Neural progenitor cell (in vitro differentiated cells): ENCODE measurements at regions not wholly inside any gene's neighbourhood (a gene's known extent, or its start where the extent isn't known, plus 50 kb on each side); places are given as distances from the start of the nearest gene placed in this dataset.

ENCODE experiments used
- DNase-seq: peaks from one replicate; pipeline ENCODE4 v3.0.0-alpha.2; 2016; ENCODE audit warnings: low spot score
- H2AFZ ChIP-seq: fragments of 200-600 bp; sonication (generic); replicated peaks from 2 replicates; pipeline ENCODE4 v1.6.1; 2016; ENCODE audit warnings: antibody characterized with exemption
- H3F3A ChIP-seq: fragments of 200-600 bp; sonication (generic); 2 replicates; pipeline ENCODE4 v1.6.1; 2016; ENCODE audit warnings: antibody characterized with exemption, low read depth
- H3K27ac ChIP-seq: fragments of 200-600 bp; sonication (generic); 2 replicates; pipeline ENCODE4 v1.5.1; 2016; ENCODE audit warnings: mild to moderate bottlenecking
- H3K27me3 ChIP-seq: fragments of 200-600 bp; sonication (generic); 2 replicates; pipeline ENCODE4 v1.6.1; 2016; ENCODE audit warnings: mild to moderate bottlenecking, moderate library complexity
- H3K36me3 ChIP-seq: fragments of 200-600 bp; sonication (generic); 2 replicates; pipeline ENCODE4 v1.5.1; 2016
- H3K4me1 ChIP-seq: fragments of 200-600 bp; sonication (generic); 2 replicates; pipeline ENCODE4 v1.6.1; 2016; ENCODE audit warnings: mixed run types
- H3K4me2 ChIP-seq: fragments of 200-600 bp; sonication (generic); 2 replicates; pipeline ENCODE4 v1.6.1; 2016
- H3K4me3 ChIP-seq: fragments of 200-600 bp; sonication (generic); 2 replicates; pipeline ENCODE4 v1.5.1; 2016
- H3K79me2 ChIP-seq: fragments of 200-600 bp; sonication (generic); 2 replicates; pipeline ENCODE4 v1.6.1; 2016; ENCODE audit warnings: low read depth
- H3K9ac ChIP-seq: fragments of 200-600 bp; sonication (generic); 2 replicates; pipeline ENCODE4 v1.6.1; 2016
- H3K9me3 ChIP-seq: fragments of 200-600 bp; sonication (generic); 2 replicates; pipeline ENCODE4 v1.5.1; 2016; ENCODE audit warnings: low read depth
- H4K20me1 ChIP-seq: fragments of 200-600 bp; sonication (generic); 2 replicates; pipeline ENCODE4 v1.6.1; 2016; ENCODE audit warnings: low read depth
- H3K27ac Mint-ChIP-seq: 3 replicates; pipeline ENCODE4 v1.8.0; 2021; ENCODE audit warnings: mixed read lengths
- H3K27me3 Mint-ChIP-seq: 2 replicates; pipeline ENCODE4 v1.8.0; 2022; ENCODE audit warnings: low read depth, mild to moderate bottlenecking, inconsistent platforms, moderate library complexity, mixed read lengths; ENCODE audit not compliant: insufficient read depth
- H3K36me3 Mint-ChIP-seq: 3 replicates; pipeline ENCODE4 v1.8.0; 2021; ENCODE audit warnings: mixed read lengths
- H3K4me1 Mint-ChIP-seq: 3 replicates; pipeline ENCODE4 v1.8.0; 2021; ENCODE audit warnings: mixed read lengths
- H3K4me3 Mint-ChIP-seq: 3 replicates; pipeline ENCODE4 v1.8.0; 2021; ENCODE audit warnings: mild to moderate bottlenecking, moderate library complexity, mixed read lengths
- H3K9me3 Mint-ChIP-seq: 3 replicates; pipeline ENCODE4 v1.8.0; 2020; ENCODE audit warnings: mixed read lengths
- EZH2 ChIP-seq: fragments of 200-600 bp; sonication (generic); IDR thresholded peaks from 2 replicates; pipeline ENCODE4 v1.6.1; 2017; ENCODE audit warnings: antibody characterized with exemption, mild to moderate bottlenecking, moderate library complexity
- EZH2phosphoT487 ChIP-seq: fragments of 200-600 bp; sonication (generic); IDR thresholded peaks from 2 replicates; pipeline ENCODE4 v1.6.1; 2017; ENCODE audit warnings: antibody characterized with exemption
- TF ChIP-seq, protein P1 (sequence below): fragments of 200-600 bp; sonication (generic); IDR thresholded peaks from 2 replicates; pipeline ENCODE4 v1.5.1; 2017; ENCODE audit warnings: antibody characterized with exemption, mild to moderate bottlenecking

DNA sequence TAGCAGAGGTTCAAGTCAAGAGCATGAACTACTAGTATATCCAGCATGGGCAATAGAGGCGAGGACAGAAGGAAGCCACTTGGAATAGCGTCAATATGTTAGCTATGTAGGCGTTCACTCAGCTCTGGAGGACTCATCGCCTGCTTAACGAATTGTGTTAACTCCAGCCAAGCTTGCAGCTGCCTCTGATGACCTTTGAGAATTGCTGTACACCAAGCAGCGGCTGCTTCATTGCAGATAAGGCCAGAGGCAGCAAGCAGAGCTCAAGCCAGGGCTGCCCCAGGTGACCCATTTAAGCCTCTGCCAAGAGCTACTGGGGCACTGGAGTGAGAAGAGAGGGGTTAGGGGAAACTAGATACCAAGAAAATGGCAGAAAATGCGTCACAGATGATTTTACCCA lies 160.2 kb upstream of the IGFBP7 start:
- DNase-seq, result no peak
- H3K4me2 ChIP-seq, result no peak overlapping the region
- H3K9ac ChIP-seq, result no peak overlapping the region
- no peak overlapping the region for H3K27ac Mint-ChIP-seq
- H3K27me3 Mint-ChIP-seq, result peaks cover 3% of the 10 kb centered on the region
- H4K20me1 ChIP-seq, result no peaks in the 10 kb centered on the region
- peaks cover 20% of the 10 kb centered on the region for H3K4me1 Mint-ChIP-seq
- no peaks in the 10 kb centered on the region for H3F3A ChIP-seq
- no peak overlapping the region for H2AFZ ChIP-seq
- H3K9me3 Mint-ChIP-seq, result peaks cover 2% of the 10 kb centered on the region
- TF ChIP-seq EZH2 (no peak), EZH2phosphoT487 (no peak)
- TF ChIP-seq, protein P1, sequence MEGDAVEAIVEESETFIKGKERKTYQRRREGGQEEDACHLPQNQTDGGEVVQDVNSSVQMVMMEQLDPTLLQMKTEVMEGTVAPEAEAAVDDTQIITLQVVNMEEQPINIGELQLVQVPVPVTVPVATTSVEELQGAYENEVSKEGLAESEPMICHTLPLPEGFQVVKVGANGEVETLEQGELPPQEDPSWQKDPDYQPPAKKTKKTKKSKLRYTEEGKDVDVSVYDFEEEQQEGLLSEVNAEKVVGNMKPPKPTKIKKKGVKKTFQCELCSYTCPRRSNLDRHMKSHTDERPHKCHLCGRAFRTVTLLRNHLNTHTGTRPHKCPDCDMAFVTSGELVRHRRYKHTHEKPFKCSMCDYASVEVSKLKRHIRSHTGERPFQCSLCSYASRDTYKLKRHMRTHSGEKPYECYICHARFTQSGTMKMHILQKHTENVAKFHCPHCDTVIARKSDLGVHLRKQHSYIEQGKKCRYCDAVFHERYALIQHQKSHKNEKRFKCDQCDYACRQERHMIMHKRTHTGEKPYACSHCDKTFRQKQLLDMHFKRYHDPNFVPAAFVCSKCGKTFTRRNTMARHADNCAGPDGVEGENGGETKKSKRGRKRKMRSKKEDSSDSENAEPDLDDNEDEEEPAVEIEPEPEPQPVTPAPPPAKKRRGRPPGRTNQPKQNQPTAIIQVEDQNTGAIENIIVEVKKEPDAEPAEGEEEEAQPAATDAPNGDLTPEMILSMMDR, result no peak
- no peak overlapping the region for H3K27ac ChIP-seq
- H3K4me1 ChIP-seq, result peaks cover 11% of the 10 kb centered on the region
- H3K36me3 ChIP-seq, result no peaks in the 10 kb centered on the region
- no peak overlapping the region for H3K4me3 Mint-ChIP-seq
- no peaks in the 10 kb centered on the region for H3K27me3 ChIP-seq
- H3K36me3 Mint-ChIP-seq, result no peaks in the 10 kb centered on the region
- H3K9me3 ChIP-seq, result no peaks in the 10 kb centered on the region
- no peak overlapping the region for H3K4me3 ChIP-seq
- H3K79me2 ChIP-seq, result no peaks in the 10 kb centered on the region

DNA sequence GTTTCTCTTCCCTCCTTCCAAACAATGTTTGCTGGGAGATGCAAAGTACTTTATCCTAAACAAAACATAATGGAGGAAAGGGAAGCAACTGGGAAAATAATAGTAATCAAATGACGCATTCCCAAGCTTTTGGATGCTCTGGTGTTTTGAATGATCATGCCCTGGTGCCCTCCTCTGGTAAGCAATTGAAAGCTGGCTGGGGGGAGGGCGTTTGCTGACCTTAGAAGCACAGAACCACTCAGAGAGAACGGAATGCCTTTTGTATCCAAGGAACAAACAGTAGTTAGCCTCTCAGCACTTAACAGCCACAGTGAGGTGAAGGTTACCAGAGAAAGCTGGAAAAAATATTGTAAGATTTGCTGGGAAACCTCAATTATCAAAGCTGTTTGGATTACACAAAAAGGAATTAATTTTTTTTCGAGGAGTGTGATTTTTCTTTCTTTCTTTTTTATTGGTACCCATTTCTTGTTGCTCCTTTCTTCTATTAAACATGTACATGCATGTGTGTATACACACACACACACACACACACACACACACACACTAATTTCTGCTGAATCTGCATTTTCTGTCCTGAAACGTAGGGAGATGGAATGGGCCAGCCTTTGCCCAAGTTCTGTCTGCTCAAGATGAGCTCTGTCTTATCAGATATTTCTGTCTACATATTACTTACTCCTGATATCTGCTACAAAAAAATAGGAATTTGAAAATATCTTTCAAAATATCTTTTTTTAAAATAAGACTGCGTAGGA lies 155.8 kb upstream of the IGFBP7 start:
- no peak overlapping the region for H3K4me3 ChIP-seq
- DNase-seq, result peak; percentile 79
- H3K36me3 ChIP-seq, result no peaks in the 10 kb centered on the region
- H4K20me1 ChIP-seq, result no peaks in the 10 kb centered on the region
- H3K79me2 ChIP-seq, result no peaks in the 10 kb centered on the region
- peak overlapping the region; percentile 80 for H3K27ac Mint-ChIP-seq
- no peak overlapping the region for H3K27ac ChIP-seq
- H3K4me3 Mint-ChIP-seq, result no peak overlapping the region
- peak overlapping the region; percentile 10 for H3K4me2 ChIP-seq
- no peak for TF ChIP-seq EZH2
- TF ChIP-seq, protein P1, result no peak
- no peak for TF ChIP-seq EZH2phosphoT487
- peaks cover 12% of the 10 kb centered on the region for H3K4me1 ChIP-seq
- H3K27me3 Mint-ChIP-seq, result peaks cover 7% of the 10 kb centered on the region
- peaks cover 13% of the 10 kb centered on the region for H3K9me3 Mint-ChIP-seq
- no peak overlapping the region for H3K9ac ChIP-seq
- H3K27me3 ChIP-seq, result no peaks in the 10 kb centered on the region
- H3F3A ChIP-seq, result no peaks in the 10 kb centered on the region
- H3K9me3 ChIP-seq, result no peaks in the 10 kb centered on the region
- no peaks in the 10 kb centered on the region for H3K36me3 Mint-ChIP-seq
- peak overlapping the region; percentile 84 for H2AFZ ChIP-seq
- H3K4me1 Mint-ChIP-seq, result peaks cover 16% of the 10 kb centered on the region

DNA sequence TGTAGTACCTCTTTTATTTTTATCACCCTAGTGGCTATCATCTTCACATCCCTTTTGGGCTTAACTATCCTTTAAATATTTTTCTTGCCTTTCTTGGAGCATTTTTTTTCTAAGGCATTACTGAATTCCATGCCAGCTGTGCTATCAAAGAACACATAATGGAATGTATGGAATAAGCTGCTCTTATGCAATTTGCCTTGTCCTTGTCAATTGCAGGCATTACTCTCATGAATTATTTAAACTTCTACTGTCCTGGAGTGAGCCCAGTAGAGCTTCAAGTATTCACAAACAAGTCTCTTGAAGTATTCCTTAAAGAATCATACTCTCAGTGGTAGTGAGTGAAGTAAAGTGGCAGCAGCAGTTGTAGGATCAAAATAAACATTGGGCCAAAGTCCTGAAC lies 144.6 kb upstream of the IGFBP7 start:
- H3K4me1 ChIP-seq, result no peaks in the 10 kb centered on the region
- TF ChIP-seq EZH2phosphoT487 (no peak), EZH2 (no peak)
- TF ChIP-seq, protein P1, result no peak
- no peaks in the 10 kb centered on the region for H3F3A ChIP-seq
- no peaks in the 10 kb centered on the region for H3K36me3 Mint-ChIP-seq
- H3K4me2 ChIP-seq, result no peak overlapping the region
- H3K9me3 ChIP-seq, result no peaks in the 10 kb centered on the region
- no peaks in the 10 kb centered on the region for H3K27me3 ChIP-seq
- H3K36me3 ChIP-seq, result no peaks in the 10 kb centered on the region
- no peak overlapping the region for H3K9ac ChIP-seq
- no peaks in the 10 kb centered on the region for H3K79me2 ChIP-seq
- no peak overlapping the region for H3K27ac ChIP-seq
- H3K4me3 Mint-ChIP-seq, result no peak overlapping the region
- no peak for DNase-seq
- peaks cover 21% of the 10 kb centered on the region for H3K4me1 Mint-ChIP-seq
- H3K9me3 Mint-ChIP-seq, result peaks cover 5% of the 10 kb centered on the region
- H3K27ac Mint-ChIP-seq, result no peak overlapping the region
- no peak overlapping the region for H2AFZ ChIP-seq
- no peaks in the 10 kb centered on the region for H4K20me1 ChIP-seq
- peaks cover 2% of the 10 kb centered on the region for H3K27me3 Mint-ChIP-seq
- H3K4me3 ChIP-seq, result no peak overlapping the region
